ENCODE measurements at regions not wholly inside any gene's neighbourhood (a gene's known extent, or its start where the extent isn't known, plus 50 kb on each side); places are given as distances from the start of the nearest gene placed in this dataset.

DNA sequence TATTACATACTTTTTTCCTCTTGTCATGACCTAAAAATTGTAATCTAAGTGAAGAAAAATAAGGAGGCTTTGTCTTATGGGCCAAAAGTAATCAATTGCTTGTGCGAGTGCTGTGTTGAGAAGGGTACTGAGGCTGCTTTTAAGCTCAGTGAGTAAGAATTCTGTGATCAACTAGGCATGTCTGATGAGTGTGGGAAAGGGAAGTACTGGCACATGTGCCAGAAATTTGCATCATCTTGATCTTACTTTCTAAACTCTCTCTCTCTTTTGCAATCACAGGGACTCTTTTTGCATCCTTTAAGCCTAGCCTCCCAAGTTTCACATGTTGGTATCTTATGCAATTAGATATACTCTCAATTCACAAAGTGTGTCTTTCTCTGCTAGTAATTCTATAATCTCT lies 329.9 kb downstream of the KIF4B start:
- TF ChIP-seq, protein P1, sequence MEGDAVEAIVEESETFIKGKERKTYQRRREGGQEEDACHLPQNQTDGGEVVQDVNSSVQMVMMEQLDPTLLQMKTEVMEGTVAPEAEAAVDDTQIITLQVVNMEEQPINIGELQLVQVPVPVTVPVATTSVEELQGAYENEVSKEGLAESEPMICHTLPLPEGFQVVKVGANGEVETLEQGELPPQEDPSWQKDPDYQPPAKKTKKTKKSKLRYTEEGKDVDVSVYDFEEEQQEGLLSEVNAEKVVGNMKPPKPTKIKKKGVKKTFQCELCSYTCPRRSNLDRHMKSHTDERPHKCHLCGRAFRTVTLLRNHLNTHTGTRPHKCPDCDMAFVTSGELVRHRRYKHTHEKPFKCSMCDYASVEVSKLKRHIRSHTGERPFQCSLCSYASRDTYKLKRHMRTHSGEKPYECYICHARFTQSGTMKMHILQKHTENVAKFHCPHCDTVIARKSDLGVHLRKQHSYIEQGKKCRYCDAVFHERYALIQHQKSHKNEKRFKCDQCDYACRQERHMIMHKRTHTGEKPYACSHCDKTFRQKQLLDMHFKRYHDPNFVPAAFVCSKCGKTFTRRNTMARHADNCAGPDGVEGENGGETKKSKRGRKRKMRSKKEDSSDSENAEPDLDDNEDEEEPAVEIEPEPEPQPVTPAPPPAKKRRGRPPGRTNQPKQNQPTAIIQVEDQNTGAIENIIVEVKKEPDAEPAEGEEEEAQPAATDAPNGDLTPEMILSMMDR (IDR thresholded peaks at IDR 0.05; ENCODE audit: borderline replicate concordance, extremely low read depth, low read length, poor library complexity, severe bottlenecking), result no peak
- no peak for TF ChIP-seq EZH2 (IDR thresholded peaks at IDR 0.05; ENCODE audit: borderline replicate concordance, low read depth, low read length, severe bottlenecking)

Data from DND-41 (cell line).